ENCODE measurements at regions not wholly inside any gene's neighbourhood (a gene's known extent, or its start where the extent isn't known, plus 50 kb on each side); places are given as distances from the start of the nearest gene placed in this dataset.
"Not testable (repeated sequence)": the region's sequence is repeated elsewhere in the genome, so short reads cannot be mapped to it uniquely, and the experiment has no call there.

GRCh38 chr12:84161296-84161695, 751.3 kb downstream of the SLC6A15 start:
- Histone ChIP-seq H3K36me3 (no peaks in the 10 kb centered on the region), H3K27ac (no peak overlapping the region), H3K9me3 (no peaks in the 10 kb centered on the region), H3K4me1 (no peaks in the 10 kb centered on the region), H3K27me3 (no peaks in the 10 kb centered on the region), H3K4me3 (no peak overlapping the region)
- TF ChIP-seq CTCF (IDR thresholded peaks at IDR 0.05), result no peak
- no peak for DNase-seq (ENCODE audit: low spot score in 2 of 2)
- intact Hi-C loops (cut with DNase I), result no loop called here

GRCh38 chr12:84159260-84159659, 753.3 kb downstream of the SLC6A15 start:
- intact Hi-C loops (cut with DNase I), result no loop called here
- no peak for TF ChIP-seq CTCF (IDR thresholded peaks at IDR 0.05)
- no peak overlapping the region for H3K4me3 ChIP-seq
- H3K4me1 ChIP-seq, result no peaks in the 10 kb centered on the region
- no peak overlapping the region for H3K27ac ChIP-seq
- H3K9me3 ChIP-seq, result no peaks in the 10 kb centered on the region
- no peaks in the 10 kb centered on the region for H3K27me3 ChIP-seq
- DNase-seq (ENCODE audit: low spot score in 2 of 2), result no peak
- no peaks in the 10 kb centered on the region for H3K36me3 ChIP-seq

DNA sequence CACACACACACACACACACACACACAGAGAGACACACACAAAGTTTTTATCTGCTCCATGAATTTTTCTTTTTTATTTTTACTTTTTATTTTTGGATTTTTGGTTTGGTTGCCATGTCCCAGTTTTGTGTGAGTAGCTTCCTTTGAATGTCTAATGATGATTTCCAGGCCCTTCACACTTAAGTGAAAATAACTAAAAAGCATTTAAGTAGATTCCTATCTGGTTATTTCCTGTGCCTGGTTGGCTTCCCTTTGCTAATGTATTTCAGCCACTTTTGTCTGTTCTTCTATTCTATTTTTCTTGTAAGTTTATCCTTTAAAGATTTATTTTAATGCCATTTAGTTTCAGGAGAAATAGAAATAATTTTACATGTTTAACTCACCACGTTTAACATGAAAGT, 755.4 kb downstream of the SLC6A15 start:
- no peak overlapping the region for H3K27ac ChIP-seq
- H3K4me3 ChIP-seq, result no peak overlapping the region
- no peak for DNase-seq (ENCODE audit: low spot score in 2 of 2)
- intact Hi-C loops (cut with DNase I), result no loop called here
- H3K36me3 ChIP-seq, result no peaks in the 10 kb centered on the region
- H3K9me3 ChIP-seq, result no peaks in the 10 kb centered on the region
- H3K4me1 ChIP-seq, result no peaks in the 10 kb centered on the region
- H3K27me3 ChIP-seq, result no peaks in the 10 kb centered on the region
- TF ChIP-seq CTCF (IDR thresholded peaks at IDR 0.05), result no peak

- H3K27ac ChIP-seq; H3K4me1 ChIP-seq; intact Hi-C loops (cut with DNase I); DNase-seq (ENCODE audit: low spot score in 2 of 2); H3K36me3 ChIP-seq; H3K27me3 ChIP-seq; H3K4me3 ChIP-seq; H3K9me3 ChIP-seq: not testable (repeated sequence)
Measured at GRCh38 chr12:84154991-84155930, 757.3 kb downstream of the SLC6A15 start.

GRCh38 chr12:84154439-84154990, 758.1 kb downstream of the SLC6A15 start:
- H3K4me3 ChIP-seq; H3K27ac ChIP-seq; H3K36me3 ChIP-seq; H3K9me3 ChIP-seq; intact Hi-C loops (cut with DNase I); H3K4me1 ChIP-seq; DNase-seq (ENCODE audit: low spot score in 2 of 2); H3K27me3 ChIP-seq: not testable (repeated sequence)

DNA sequence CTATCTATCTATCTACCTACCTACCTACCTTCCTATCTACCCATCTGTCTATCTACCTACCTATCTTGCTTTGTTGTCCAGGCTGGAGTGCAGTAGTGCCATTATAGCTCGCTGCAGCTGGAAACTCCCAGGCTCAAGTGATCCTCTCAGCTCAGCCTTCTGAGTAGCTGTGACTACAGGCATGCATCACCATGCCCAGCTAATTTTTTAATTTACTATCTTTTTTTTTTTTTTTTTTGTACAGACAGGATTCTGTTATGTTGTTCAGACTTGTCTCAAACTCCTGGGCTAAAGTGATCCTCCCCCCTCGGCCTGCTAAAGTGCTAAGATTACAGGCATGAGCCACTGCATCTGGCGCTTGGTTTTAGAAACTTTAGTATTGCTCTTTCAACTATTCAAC, 762.4 kb downstream of the SLC6A15 start:
- no peaks in the 10 kb centered on the region for H3K4me1 ChIP-seq
- H3K27ac ChIP-seq, result no peak overlapping the region
- intact Hi-C loops (cut with DNase I), result no loop called here
- no peaks in the 10 kb centered on the region for H3K27me3 ChIP-seq
- no peaks in the 10 kb centered on the region for H3K36me3 ChIP-seq
- no peak overlapping the region for H3K4me3 ChIP-seq
- no peak for DNase-seq (ENCODE audit: low spot score in 2 of 2)
- H3K9me3 ChIP-seq, result no peaks in the 10 kb centered on the region
- no peak for TF ChIP-seq CTCF (IDR thresholded peaks at IDR 0.05)

All from ascending aorta (tissue), 2 donors.